GM12878 (cell line): ENCODE measurements at regions not wholly inside any gene's neighbourhood (a gene's known extent, or its start where the extent isn't known, plus 50 kb on each side); places are given as distances from the start of the nearest gene placed in this dataset.
A peak's percentile ranks its signal among the peaks of the same experiment; 100 is the strongest.

Experiments used
- ATF7 ChIP-seq: fragments of 450-650 bp; IDR thresholded peaks from 2 replicates; pipeline ENCODE4 v1.6.1; 2016; ENCODE audit warnings: low read depth, mild to moderate bottlenecking
- BHLHE40 ChIP-seq, 2 experiments: fragments of 450-650 bp in 1 of 2; IDR thresholded peaks; 2 replicates each; pipeline ENCODE4 v1.6.1; 2011 to 2017; ENCODE audit warnings: low read depth in 2 of 2, borderline replicate concordance in 1 of 2, improper control_type of control experiment in 1 of 2, low read length in 1 of 2, mild to moderate bottlenecking in 1 of 2
- CHD2 ChIP-seq: IDR thresholded peaks from 2 replicates; pipeline ENCODE4 v1.6.1; 2011; ENCODE audit warnings: low read depth, low read length, improper control_type of control experiment, borderline replicate concordance
- CREM ChIP-seq: IDR thresholded peaks from 2 replicates; pipeline ENCODE4 v1.6.1; 2014; ENCODE audit warnings: antibody characterized with exemption, low read depth
- CUX1 ChIP-seq: IDR thresholded peaks from 2 replicates; pipeline ENCODE4 v1.6.1; 2012; ENCODE audit warnings: improper control_type of control experiment, low read depth, low read length; ENCODE audit not compliant: insufficient replicate concordance
- EED ChIP-seq: sonication (generic); IDR thresholded peaks from 2 replicates; pipeline ENCODE4 v1.6.1; 2016; ENCODE audit warnings: antibody characterized with exemption, low read depth
- GATAD2B ChIP-seq: fragments of 450-650 bp; conservative IDR thresholded peaks from 2 replicates; pipeline ENCODE4 v1.6.1; 2017; ENCODE audit warnings: low read depth, mild to moderate bottlenecking, moderate library complexity
- JUNB ChIP-seq: IDR thresholded peaks from 2 replicates; pipeline ENCODE4 v1.6.1; 2016; ENCODE audit warnings: antibody characterized with exemption, mild to moderate bottlenecking
- MYC ChIP-seq: IDR thresholded peaks from 2 replicates; pipeline ENCODE4 v1.6.1; 2011; ENCODE audit warnings: mild to moderate bottlenecking, low read length, moderate library complexity, inconsistent platforms; ENCODE audit not compliant: insufficient read depth, insufficient replicate concordance, insufficient read length, severe bottlenecking
- PAX5 ChIP-seq: IDR thresholded peaks from 2 replicates; pipeline ENCODE4 v1.6.1; 2011; ENCODE audit warnings: low read depth, low read length, borderline replicate concordance
- RCOR1 ChIP-seq: conservative IDR thresholded peaks from 2 replicates; pipeline ENCODE4 v1.6.1; 2012; ENCODE audit warnings: low read depth, low read length, improper control_type of control experiment
- SKIL ChIP-seq: fragments of 450-650 bp; IDR thresholded peaks from 2 replicates; pipeline ENCODE4 v1.6.1; 2017; ENCODE audit warnings: mild to moderate bottlenecking, low read depth, inconsistent platforms; ENCODE audit not compliant: poor library complexity, severe bottlenecking
- SMARCA5 ChIP-seq: fragments of 450-650 bp; IDR thresholded peaks from 2 replicates; pipeline ENCODE4 v1.6.1; 2017; ENCODE audit warnings: mild to moderate bottlenecking
- STAT1 ChIP-seq: fragments of 450-650 bp; conservative IDR thresholded peaks from 2 replicates; pipeline ENCODE4 v1.6.1; 2014; ENCODE audit warnings: antibody characterized with exemption, mild to moderate bottlenecking
- TCF12 ChIP-seq: IDR thresholded peaks from 2 replicates; pipeline ENCODE4 v1.6.1; 2011; ENCODE audit warnings: low read depth, mild to moderate bottlenecking, low read length
- ZNF207 ChIP-seq: fragments of 450-650 bp; IDR thresholded peaks from 2 replicates; pipeline ENCODE4 v1.6.1; 2014; ENCODE audit warnings: antibody characterized with exemption, mild to moderate bottlenecking, borderline replicate concordance
- ZNF384 ChIP-seq: IDR thresholded peaks from 2 replicates; pipeline ENCODE4 v1.6.1; 2012; ENCODE audit warnings: low read depth, mild to moderate bottlenecking, low read length, improper control_type of control experiment, borderline replicate concordance

- peak; percentile 2 for TF ChIP-seq CUX1
- TF ChIP-seq RCOR1: 0 out of 2 replicates have a peak, but pooled peaks have one; percentile 43
- TF ChIP-seq MYC: no peak
- peak; percentile 54 for TF ChIP-seq CREM
- no peak for TF ChIP-seq CHD2
- peak; percentile 79; the same call in 1 of the 2 replicates for TF ChIP-seq TCF12
- no peak for TF ChIP-seq SKIL
- peak; percentile 45; the same call in 1 of the 2 replicates for TF ChIP-seq JUNB
- peak; percentile 63; the same call in 1 of the 2 replicates for TF ChIP-seq PAX5
- TF ChIP-seq ZNF384: 0 out of 2 replicates have a peak, but pooled peaks have one; percentile 8
- TF ChIP-seq GATAD2B: peak; percentile 37; the same call in 1 of the 2 replicates
- no peak for TF ChIP-seq STAT1
- TF ChIP-seq BHLHE40 (IDR thresholded peaks at IDR 0.05; ENCODE audit: borderline replicate concordance in 1 of 2, low read depth in 2 of 2, low read length in 1 of 2): peak; percentile 40 to 45; a peak in 2 of 4 replicates
- peak; percentile 34; the same call in 1 of the 2 replicates for TF ChIP-seq ZNF207
- TF ChIP-seq SMARCA5: peak; percentile 83
- TF ChIP-seq ATF7: no peak; the same call in 1 of the 2 replicates
- TF ChIP-seq EED: peak; percentile 29; the same call in 1 of the 2 replicates
These were observed 141.6 kb upstream of the SLC24A3 start (continued) for GRCh38 chr20:19070681-19071445.
